DOHH2 (cell line): ENCODE measurements at regions not wholly inside any gene's neighbourhood (a gene's known extent, or its start where the extent isn't known, plus 50 kb on each side); places are given as distances from the start of the nearest gene placed in this dataset.
"Not testable (repeated sequence)": the region's sequence is repeated elsewhere in the genome, so short reads cannot be mapped to it uniquely, and the experiment has no call there.

Experiments used
- CTCF ChIP-seq: fragments of 200-600 bp; sonication (generic); IDR thresholded peaks from one replicate; pipeline ENCODE4 v1.5.1; 2014; ENCODE audit warnings: antibody characterized with exemption, mild to moderate bottlenecking, low read depth, low read length; ENCODE audit not compliant: poor library complexity, severe bottlenecking
- EZH2phosphoT487 ChIP-seq: fragments of 200-600 bp; sonication (generic); IDR thresholded peaks from 2 replicates; pipeline ENCODE4 v1.6.1; 2017; ENCODE audit warnings: borderline replicate concordance, mild to moderate bottlenecking, antibody characterized with exemption, low read length, moderate library complexity, mixed read lengths

- TF ChIP-seq CTCF, EZH2phosphoT487: not testable (repeated sequence)
Observed at GRCh38 chr6:141460245-141460644, 672.5 kb upstream of the GJE1 start.
